ENCODE measurements at regions not wholly inside any gene's neighbourhood (a gene's known extent, or its start where the extent isn't known, plus 50 kb on each side); places are given as distances from the start of the nearest gene placed in this dataset.

DNA sequence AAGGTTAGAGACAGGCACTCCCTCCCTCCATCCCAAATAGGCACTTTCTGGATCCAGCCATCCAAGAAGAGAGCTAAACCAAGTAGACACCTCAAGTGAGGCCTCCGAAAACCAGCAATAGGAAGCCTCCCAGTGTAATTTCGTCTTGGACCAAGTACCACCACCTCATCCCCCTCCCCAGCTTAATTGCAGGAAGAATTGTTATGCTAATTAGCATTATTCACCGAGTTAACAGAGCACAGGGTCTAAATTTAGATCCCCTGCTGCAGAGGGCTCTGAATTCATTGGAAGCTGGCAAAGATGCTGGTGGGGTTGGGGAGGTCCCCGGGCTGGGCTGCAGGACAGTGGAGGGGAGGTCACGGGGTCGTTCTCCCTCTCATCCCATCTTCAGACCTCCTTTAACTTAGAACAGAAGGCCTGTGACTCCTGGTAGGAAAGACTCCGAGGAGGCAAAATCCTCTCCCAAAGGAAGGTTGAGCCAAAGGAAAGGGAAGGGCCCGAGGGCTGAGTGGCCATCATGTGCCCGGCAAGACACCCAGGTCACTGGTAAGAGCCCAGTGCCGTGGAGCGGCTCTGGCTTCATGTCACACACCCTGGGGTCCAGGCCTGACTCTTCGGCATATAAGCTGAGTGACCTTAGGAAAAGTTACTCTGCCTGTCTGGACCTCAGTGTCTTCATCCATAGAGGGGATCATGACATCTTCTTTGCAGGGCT, 209.2 kb upstream of the GRIK3 start:
- no peak for ATAC-seq (ENCODE audit: low FRiP score)
- no peak for TF ChIP-seq CTCF (IDR thresholded peaks at IDR 0.05)
- DNase-seq (ENCODE audit: low spot score), result no peak

DNA sequence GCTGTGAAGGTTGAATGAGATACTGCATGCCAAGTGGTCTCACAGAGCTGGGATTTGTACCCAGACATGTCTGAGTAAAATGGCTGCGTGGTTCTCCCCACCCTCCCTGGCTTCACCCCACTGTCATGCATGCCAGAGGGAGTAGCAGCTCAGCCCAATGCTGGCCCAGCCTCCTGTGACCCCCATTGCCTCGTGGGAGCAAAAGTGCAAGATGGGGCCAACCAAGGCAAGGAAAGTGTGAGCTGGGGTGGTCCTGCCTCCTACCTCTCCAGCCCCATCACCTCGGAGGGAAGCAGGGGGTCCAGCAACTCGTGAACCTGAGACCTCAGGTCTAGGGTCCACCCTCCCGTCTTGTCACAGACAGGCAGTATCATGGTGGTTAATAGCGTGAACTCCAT, 209.8 kb upstream of the GRIK3 start:
- ATAC-seq (ENCODE audit: low FRiP score) (no peak), DNase-seq (ENCODE audit: low spot score) (no peak)
- no peak for TF ChIP-seq CTCF (IDR thresholded peaks at IDR 0.05)

GRCh38 chr1:37244815-37245214, 210.5 kb upstream of the GRIK3 start:
- ATAC-seq (ENCODE audit: low FRiP score) (no peak), DNase-seq (ENCODE audit: low spot score) (no peak)
- no peak for TF ChIP-seq CTCF (IDR thresholded peaks at IDR 0.05)

- DNase-seq (ENCODE audit: low spot score), result no peak
- TF ChIP-seq CTCF (IDR thresholded peaks at IDR 0.05), result no peak
- ATAC-seq (ENCODE audit: low FRiP score), result no peak
Measured at GRCh38 chr1:37246631-37247030, 212.3 kb upstream of the GRIK3 start.

DNA sequence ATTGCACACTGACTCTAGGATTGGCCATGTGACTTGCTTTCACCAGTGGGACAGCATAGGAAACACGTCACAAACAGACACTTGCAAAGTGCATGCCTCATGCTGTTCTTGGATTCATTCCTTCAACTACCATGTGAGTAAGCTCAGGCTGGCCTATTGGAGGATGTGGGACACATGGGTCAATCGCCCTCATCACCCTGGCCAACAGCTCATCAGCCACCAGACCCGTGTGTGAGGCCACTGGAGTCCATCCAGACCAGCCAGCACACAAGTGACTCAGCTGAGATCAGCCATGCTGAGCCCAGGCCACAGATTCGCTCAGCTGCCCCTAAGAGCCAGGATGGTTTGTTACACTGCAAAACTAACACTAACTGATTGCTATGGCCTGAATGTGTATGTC, 216.1 kb upstream of the GRIK3 start:
- DNase-seq (ENCODE audit: low spot score), result no peak

GRCh38 chr1:37255136-37255795, 219.1 kb upstream of the ZC3H12A start:
- DNase-seq (ENCODE audit: low spot score) (no peak), ATAC-seq (ENCODE audit: low FRiP score) (no peak)
- TF ChIP-seq CTCF (IDR thresholded peaks at IDR 0.05), result no peak

More for the DNA sequence above, 216.1 kb upstream of the GRIK3 start:
- no peak for TF ChIP-seq CTCF (IDR thresholded peaks at IDR 0.05)
- no peak for ATAC-seq (ENCODE audit: low FRiP score)

GRCh38 chr1:37255868-37256267, 218.5 kb upstream of the ZC3H12A start:
- no peak for ATAC-seq (ENCODE audit: low FRiP score)
- no peak for DNase-seq (ENCODE audit: low spot score)
- no peak for TF ChIP-seq CTCF (IDR thresholded peaks at IDR 0.05)

Data from omental fat pad (tissue), 3 donors.